PC-3 (cell line): ENCODE measurements at regions not wholly inside any gene's neighbourhood (a gene's known extent, or its start where the extent isn't known, plus 50 kb on each side); places are given as distances from the start of the nearest gene placed in this dataset.

Experiments used
- ATAC-seq: fragments of 200-7000 bp; cut with Tn5 transposase; 2 replicates; pipeline ENCODE4 v1.9.1; 2020; ENCODE audit warnings: mild to moderate bottlenecking, moderate library complexity
- BruUV-seq: library from RNA; stranded (reverse); fragments of 400-500 nt; replicated peaks from 2 replicates; lab custom pipeline; 2021; lab: Mats Ljungman, UMichigan
- CTCF ChIA-PET: fragments of 300-600 bp; sonication (Branson Sonifier 250); formaldehyde crosslinking; loops from one replicate; lab custom pipeline; 2022; ENCODE audit warnings: antibody characterized with exemption; lab: Charles Lee
- POLR2A ChIA-PET: fragments of 300-600 bp; sonication (Branson Sonifier 250); formaldehyde crosslinking; loops from one replicate; lab custom pipeline; 2022; ENCODE audit warnings: antibody characterized with exemption; ENCODE audit not compliant: unreplicated experiment; lab: Charles Lee
- DNase-seq: peaks from one replicate; pipeline ENCODE4 v3.0.0-alpha.2; 2015
- H2AFZ ChIP-seq: fragments of 300-600 bp; sonication (generic); 2 replicates; pipeline ENCODE4 v1.6.0; 2016; ENCODE audit warnings: antibody characterized with exemption, low read length
- H3F3A ChIP-seq: fragments of 300-600 bp; sonication (generic); one replicate; pipeline ENCODE4 v1.6.0; 2017; ENCODE audit warnings: antibody characterized with exemption, low read length, control low read depth, mild to moderate bottlenecking; ENCODE audit not compliant: unreplicated experiment
- H3K27ac ChIP-seq: fragments of 300-600 bp; sonication (generic); 2 replicates; pipeline ENCODE4 v1.5.1; 2016; ENCODE audit warnings: mild to moderate bottlenecking, low read length
- H3K27me3 ChIP-seq: fragments of 300-600 bp; sonication (generic); 2 replicates; pipeline ENCODE4 v1.6.1; 2016; ENCODE audit warnings: low read length, mixed read lengths
- H3K36me3 ChIP-seq: fragments of 300-600 bp; sonication (generic); 2 replicates; pipeline ENCODE4 v1.6.1; 2016; ENCODE audit warnings: low read depth, mixed run types, low read length, mixed read lengths
- H3K4me1 ChIP-seq: fragments of 300-600 bp; sonication (generic); 2 replicates; pipeline ENCODE4 v1.5.1; 2016; ENCODE audit warnings: low read length; ENCODE audit not compliant: insufficient read depth
- H3K4me2 ChIP-seq: fragments of 300-600 bp; sonication (generic); 2 replicates; pipeline ENCODE4 v1.6.0; 2016; ENCODE audit warnings: low read length
- H3K4me3 ChIP-seq: fragments of 300-600 bp; sonication (generic); 2 replicates; pipeline ENCODE4 v1.5.1; 2016; ENCODE audit warnings: mild to moderate bottlenecking, low read length, mixed read lengths
- H3K79me2 ChIP-seq: fragments of 300-600 bp; sonication (generic); 2 replicates; pipeline ENCODE4 v1.6.1; 2017; ENCODE audit warnings: low read length, mixed read lengths
- H3K9ac ChIP-seq: fragments of 300-600 bp; sonication (generic); 2 replicates; pipeline ENCODE4 v1.6.0; 2016; ENCODE audit warnings: mild to moderate bottlenecking, low read length
- H3K9me2 ChIP-seq: fragments of 300-600 bp; sonication (generic); replicated peaks from 2 replicates; pipeline ENCODE4 v1.6.1; 2016; ENCODE audit warnings: mixed run types, low read length, mixed read lengths
- H3K9me3 ChIP-seq: fragments of 300-600 bp; sonication (generic); 2 replicates; pipeline ENCODE4 v1.6.1; 2016; ENCODE audit warnings: low read length, mixed read lengths
- H4K20me1 ChIP-seq: fragments of 300-600 bp; sonication (generic); 2 replicates; pipeline ENCODE4 v1.6.1; 2016; ENCODE audit warnings: low read length, mixed read lengths
- EZH2 ChIP-seq: fragments of 300-600 bp; sonication (generic); IDR thresholded peaks from one replicate; pipeline ENCODE4 v1.6.1; 2017; ENCODE audit warnings: antibody characterized with exemption, mild to moderate bottlenecking, low read length; ENCODE audit not compliant: unreplicated experiment
- EZH2phosphoT487 ChIP-seq: fragments of 300-600 bp; sonication (generic); IDR thresholded peaks from 2 replicates; pipeline ENCODE4 v1.6.1; 2018; ENCODE audit warnings: mild to moderate bottlenecking, antibody characterized with exemption, low read length, borderline replicate concordance
- intact Hi-C: fragments of 100-400 bp; cut with micrococcal nuclease; formaldehyde crosslinking; loops from 2 replicates; pipeline ENCODE4 v1.9.0; 2023
- TF ChIP-seq, protein P1 (sequence below): fragments of 300-600 bp; sonication (generic); conservative IDR thresholded peaks from 2 replicates; pipeline ENCODE4 v1.5.1; 2017; ENCODE audit warnings: antibody characterized with exemption, low read depth, mild to moderate bottlenecking, low read length

DNA sequence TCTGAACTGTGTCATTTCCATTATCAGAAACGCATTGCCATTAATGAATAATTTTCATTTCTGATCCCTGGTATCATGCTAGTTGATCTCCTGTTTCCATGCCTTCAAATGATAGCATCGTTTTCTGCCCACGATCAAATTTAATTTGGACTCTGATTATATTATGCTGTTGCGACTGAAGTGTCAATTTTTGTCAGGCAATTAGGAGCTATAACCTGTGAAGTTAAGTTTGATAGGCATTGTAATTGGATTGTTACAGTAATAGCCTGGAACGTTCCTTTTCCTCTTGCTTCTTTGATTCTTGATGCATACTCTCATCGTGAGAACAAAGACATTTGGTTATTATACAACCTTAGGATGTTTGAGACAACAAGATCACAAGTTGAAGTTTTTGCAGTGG, 356.3 kb downstream of the VRK1 start:
- H3K36me3 ChIP-seq = no peaks in the 10 kb centered on the region
- no peak overlapping the region for H3K4me3 ChIP-seq
- TF ChIP-seq EZH2phosphoT487 = no peak
- TF ChIP-seq EZH2 = no peak
- TF ChIP-seq, protein P1, sequence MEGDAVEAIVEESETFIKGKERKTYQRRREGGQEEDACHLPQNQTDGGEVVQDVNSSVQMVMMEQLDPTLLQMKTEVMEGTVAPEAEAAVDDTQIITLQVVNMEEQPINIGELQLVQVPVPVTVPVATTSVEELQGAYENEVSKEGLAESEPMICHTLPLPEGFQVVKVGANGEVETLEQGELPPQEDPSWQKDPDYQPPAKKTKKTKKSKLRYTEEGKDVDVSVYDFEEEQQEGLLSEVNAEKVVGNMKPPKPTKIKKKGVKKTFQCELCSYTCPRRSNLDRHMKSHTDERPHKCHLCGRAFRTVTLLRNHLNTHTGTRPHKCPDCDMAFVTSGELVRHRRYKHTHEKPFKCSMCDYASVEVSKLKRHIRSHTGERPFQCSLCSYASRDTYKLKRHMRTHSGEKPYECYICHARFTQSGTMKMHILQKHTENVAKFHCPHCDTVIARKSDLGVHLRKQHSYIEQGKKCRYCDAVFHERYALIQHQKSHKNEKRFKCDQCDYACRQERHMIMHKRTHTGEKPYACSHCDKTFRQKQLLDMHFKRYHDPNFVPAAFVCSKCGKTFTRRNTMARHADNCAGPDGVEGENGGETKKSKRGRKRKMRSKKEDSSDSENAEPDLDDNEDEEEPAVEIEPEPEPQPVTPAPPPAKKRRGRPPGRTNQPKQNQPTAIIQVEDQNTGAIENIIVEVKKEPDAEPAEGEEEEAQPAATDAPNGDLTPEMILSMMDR = no peak
- H3K4me2 ChIP-seq = peak overlapping the region; percentile 39
- peaks cover 7% of the 10 kb centered on the region for H3K4me1 ChIP-seq
- H3K27me3 ChIP-seq = no peaks in the 10 kb centered on the region
- ChIA-PET POLR2A (interaction anchor here (0.6 kb wide), 1 partner anchor 46 kb away, joined by 4 read pairs; no protein-coding TSS in a partner anchor), CTCF (no interaction called here)
- H4K20me1 ChIP-seq = no peaks in the 10 kb centered on the region
- no peak overlapping the region for H3K9ac ChIP-seq
- no peaks in the 10 kb centered on the region for H3K9me3 ChIP-seq
- no peaks in the 10 kb centered on the region for H3F3A ChIP-seq
- intact Hi-C loops = no loop called here
- no peak overlapping the region for H3K27ac ChIP-seq
- DNase-seq = no peak
- ATAC-seq = no peak
- H2AFZ ChIP-seq = peak overlapping the region; percentile 56; the same call in 1 of the 2 replicates
- no peaks in the 10 kb centered on the region for H3K9me2 ChIP-seq
- no peaks in the 10 kb centered on the region for H3K79me2 ChIP-seq
- no TSS peak for BruUV-seq

DNA sequence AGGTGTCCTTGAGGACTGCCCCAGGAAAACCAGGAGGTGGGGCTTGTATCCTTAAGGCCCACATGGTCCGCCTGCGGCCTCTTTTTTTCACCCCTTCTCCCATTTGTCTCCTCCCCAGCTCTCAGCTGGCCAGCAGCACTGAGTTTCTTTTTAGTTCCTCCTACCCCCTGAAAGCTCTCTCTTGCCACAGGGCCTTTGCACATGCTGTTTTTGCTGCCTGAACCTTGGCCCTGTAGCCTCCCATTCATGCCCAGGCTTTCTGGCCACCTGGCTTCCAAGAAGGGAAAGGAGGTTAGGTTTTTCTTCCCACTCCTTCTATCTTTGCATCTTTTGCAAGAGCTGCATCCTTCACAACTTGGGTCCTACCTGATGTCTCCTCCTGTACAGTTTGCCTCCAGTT, 358.1 kb downstream of the VRK1 start:
- intact Hi-C loops = no loop called here
- H3K4me3 ChIP-seq = no peak overlapping the region
- H3K36me3 ChIP-seq = no peaks in the 10 kb centered on the region
- H3K27ac ChIP-seq = no peak overlapping the region
- no peaks in the 10 kb centered on the region for H4K20me1 ChIP-seq
- no peak overlapping the region for H3K9ac ChIP-seq
- H3K27me3 ChIP-seq = no peaks in the 10 kb centered on the region
- ATAC-seq = no peak
- H3K4me1 ChIP-seq = peaks cover 7% of the 10 kb centered on the region
- no peaks in the 10 kb centered on the region for H3K79me2 ChIP-seq
- no peaks in the 10 kb centered on the region for H3K9me2 ChIP-seq
- no peaks in the 10 kb centered on the region for H3K9me3 ChIP-seq
- TF ChIP-seq, protein P1 = no peak
- TF ChIP-seq EZH2phosphoT487 (no peak), EZH2 (no peak)
- no TSS peak for BruUV-seq
- no peaks in the 10 kb centered on the region for H3F3A ChIP-seq
- DNase-seq = no peak
- H3K4me2 ChIP-seq = no peak overlapping the region
- ChIA-PET POLR2A (no interaction called here), CTCF (no interaction called here)
- H2AFZ ChIP-seq = no peak overlapping the region

DNA sequence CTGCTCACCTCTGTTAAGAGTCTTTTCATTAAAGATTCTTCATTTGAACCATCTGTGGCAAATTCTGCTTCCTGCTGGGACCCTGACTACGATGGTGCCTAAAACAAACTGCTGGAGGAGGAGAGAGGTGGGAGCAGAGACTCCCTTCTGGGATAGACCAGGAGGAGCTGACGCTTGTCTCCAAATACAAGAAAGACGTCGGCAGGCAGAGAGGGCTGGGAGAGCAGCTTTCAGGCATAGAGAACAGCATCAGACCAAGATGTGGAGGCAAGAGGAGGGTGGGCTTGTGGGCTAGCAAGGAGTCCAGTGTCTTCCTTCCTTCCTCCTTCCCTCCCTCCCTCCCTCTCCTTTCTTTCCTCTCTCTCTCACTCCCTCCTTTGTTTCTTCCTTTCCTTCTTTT, 358.6 kb downstream of the VRK1 start:
- ChIA-PET CTCF (no interaction called here), POLR2A (no interaction called here)
- Histone ChIP-seq H3K4me3 (no peak overlapping the region), H3K9me3 (no peaks in the 10 kb centered on the region), H3K79me2 (no peaks in the 10 kb centered on the region), H3F3A (no peaks in the 10 kb centered on the region), H2AFZ (no peak overlapping the region), H3K27me3 (no peaks in the 10 kb centered on the region), H3K9ac (no peak overlapping the region), H3K27ac (no peak overlapping the region), H3K36me3 (no peaks in the 10 kb centered on the region), H3K4me2 (no peak overlapping the region), H3K9me2 (no peaks in the 10 kb centered on the region), H3K4me1 (peaks cover 7% of the 10 kb centered on the region), H4K20me1 (no peaks in the 10 kb centered on the region)
- TF ChIP-seq EZH2phosphoT487 (no peak), EZH2 (no peak)
- TF ChIP-seq, protein P1 = no peak
- intact Hi-C loops = no loop called here
- ATAC-seq (no peak), DNase-seq (no peak)
- BruUV-seq = no TSS peak
